ENCODE measurements at regions not wholly inside any gene's neighbourhood (a gene's known extent, or its start where the extent isn't known, plus 50 kb on each side); places are given as distances from the start of the nearest gene placed in this dataset.

GRCh38 chr10:130491011-130491692 is 355.0 kb downstream of the GLRX3 start:
- no peak for TF ChIP-seq CTCF (conservative IDR thresholded peaks at IDR 0.05; ENCODE audit: low read depth, low read length)
- TF ChIP-seq EZH2phosphoT487 (IDR thresholded peaks at IDR 0.05; ENCODE audit: borderline replicate concordance, low read length) = no peak
